Germinal center (tissue), 1 donor: ENCODE measurements at regions not wholly inside any gene's neighbourhood (a gene's known extent, or its start where the extent isn't known, plus 50 kb on each side); places are given as distances from the start of the nearest gene placed in this dataset.

ENCODE experiments used
- DNase-seq: peaks from one replicate; pipeline ENCODE4 v3.0.0; 2012; ENCODE audit warnings: mixed read lengths, low spot score

- DNase-seq, result no peak
These were observed 461.2 kb downstream of the KCTD8 start for GRCh38 chr4:43987331-43987944.

- DNase-seq, result no peak
These were observed 458.1 kb downstream of the KCTD8 start for GRCh38 chr4:43990551-43990950.

- DNase-seq, result no peak
These were observed 457.6 kb downstream of the KCTD8 start for GRCh38 chr4:43990963-43991362.

- DNase-seq, result no peak
These were observed 456.1 kb downstream of the KCTD8 start for GRCh38 chr4:43992552-43992951.

- DNase-seq, result no peak
These were observed 455.3 kb downstream of the KCTD8 start for GRCh38 chr4:43993196-43993902.

GRCh38 chr4:43999669-44000068 is 448.9 kb downstream of the KCTD8 start:
- DNase-seq, result no peak

- no peak for DNase-seq
These were observed 446.2 kb downstream of the KCTD8 start for GRCh38 chr4:44002368-44002767.

GRCh38 chr4:44016570-44017421 is 431.8 kb downstream of the KCTD8 start:
- no peak for DNase-seq

GRCh38 chr4:44017422-44017739 is 431.2 kb downstream of the KCTD8 start:
- DNase-seq, result no peak

- no peak for DNase-seq
These were observed 428.9 kb downstream of the KCTD8 start for GRCh38 chr4:44019721-44020120.

GRCh38 chr4:44025376-44026020 is 423.1 kb downstream of the KCTD8 start:
- no peak for DNase-seq

GRCh38 chr4:44038811-44039210 is 409.8 kb downstream of the KCTD8 start:
- DNase-seq, result no peak

GRCh38 chr4:44046491-44046890 is 402.1 kb downstream of the KCTD8 start:
- no peak for DNase-seq

GRCh38 chr4:44056721-44057151 is 391.9 kb downstream of the KCTD8 start:
- no peak for DNase-seq

GRCh38 chr4:44070843-44071242 is 377.8 kb downstream of the KCTD8 start:
- no peak for DNase-seq

- DNase-seq, result no peak
These were observed 376.4 kb downstream of the KCTD8 start for GRCh38 chr4:44071959-44072955.

GRCh38 chr4:44086753-44087152 is 361.9 kb downstream of the KCTD8 start:
- DNase-seq, result no peak

GRCh38 chr4:44093390-44093789 is 355.2 kb downstream of the KCTD8 start:
- DNase-seq, result no peak

GRCh38 chr4:44098973-44099372 is 349.6 kb downstream of the KCTD8 start:
- no peak for DNase-seq

- no peak for DNase-seq
These were observed 348.2 kb downstream of the KCTD8 start for GRCh38 chr4:44100456-44100855.

GRCh38 chr4:44118971-44119680 is 329.5 kb downstream of the KCTD8 start:
- no peak for DNase-seq
